Neuronal stem cell (in vitro differentiated cells): ENCODE measurements at regions not wholly inside any gene's neighbourhood (a gene's known extent, or its start where the extent isn't known, plus 50 kb on each side); places are given as distances from the start of the nearest gene placed in this dataset.

Experiments used
- DNase-seq: peaks from one replicate; pipeline ENCODE4 v3.0.0-alpha.2; 2013; ENCODE audit warnings: low spot score
- H2AFZ ChIP-seq: one replicate; pipeline ENCODE4 v1.6.1; 2013; ENCODE audit warnings: mild to moderate bottlenecking, low read length, inconsistent platforms
- H2AK5ac ChIP-seq: 2 replicates; pipeline ENCODE4 v1.6.1; 2013; ENCODE audit warnings: low read depth, mild to moderate bottlenecking, inconsistent platforms, low read length, moderate library complexity, mixed read lengths
- H2BK120ac ChIP-seq: 2 replicates; pipeline ENCODE4 v1.6.1; 2013; ENCODE audit warnings: low read depth, mild to moderate bottlenecking, inconsistent platforms, low read length, moderate library complexity, mixed read lengths
- H2BK12ac ChIP-seq: one replicate; pipeline ENCODE4 v1.6.1; 2013; ENCODE audit warnings: low read length, inconsistent platforms
- H2BK15ac ChIP-seq: 2 replicates; pipeline ENCODE4 v1.6.1; 2013; ENCODE audit warnings: mild to moderate bottlenecking, low read length, inconsistent platforms, mixed read lengths
- H2BK5ac ChIP-seq: one replicate; pipeline ENCODE4 v1.6.1; 2013; ENCODE audit warnings: inconsistent platforms, mild to moderate bottlenecking, low read length, moderate library complexity
- H3K14ac ChIP-seq: one replicate; pipeline ENCODE4 v1.6.1; 2013; ENCODE audit warnings: low read length, inconsistent platforms
- H3K18ac ChIP-seq: 2 replicates; pipeline ENCODE4 v1.6.1; 2013; ENCODE audit warnings: low read length, inconsistent platforms
- H3K23ac ChIP-seq: 2 replicates; pipeline ENCODE4 v1.6.1; 2013; ENCODE audit warnings: low read depth, mild to moderate bottlenecking, mixed read lengths, low read length, inconsistent platforms; ENCODE audit not compliant: poor library complexity
- H3K27ac ChIP-seq: replicated peaks from 3 replicates; pipeline ENCODE4 v1.5.1; 2013; ENCODE audit warnings: low read length, inconsistent platforms
- H3K27me3 ChIP-seq, 3 experiments: 2 replicates each; pipeline ENCODE4 v1.6.1; 2013; ENCODE audit warnings: low read length in 3 of 3, mild to moderate bottlenecking in 2 of 3, inconsistent platforms in 1 of 3, low read depth in 1 of 3, mixed read lengths in 1 of 3, moderate library complexity in 1 of 3; ENCODE audit not compliant: control insufficient read depth in 3 of 3, insufficient read depth in 3 of 3
- H3K36me3 ChIP-seq, 2 donors: replicated peaks in 1 of 2; 2 replicates each; pipeline ENCODE4 v1.6.1; 2013; ENCODE audit warnings: low read length in 2 of 2; ENCODE audit not compliant: control insufficient read depth in 2 of 2, insufficient read depth in 2 of 2
- H3K4ac ChIP-seq: 2 replicates; pipeline ENCODE4 v1.6.1; 2013; ENCODE audit warnings: inconsistent platforms, mild to moderate bottlenecking, low read length, moderate library complexity
- H3K4me1 ChIP-seq, 2 donors: 1 replicate in 1 of 2; 2 replicates in 1 of 2; pipeline ENCODE4 v1.6.1; 2013; ENCODE audit warnings: low read length in 2 of 2, low read depth in 1 of 2; ENCODE audit not compliant: control insufficient read depth in 2 of 2, insufficient read depth in 1 of 2
- H3K4me2 ChIP-seq: one replicate; pipeline ENCODE4 v1.6.1; 2013; ENCODE audit warnings: mild to moderate bottlenecking, low read length, inconsistent platforms; ENCODE audit not compliant: insufficient read depth, poor library complexity, severe bottlenecking
- H3K4me3 ChIP-seq, 2 donors: 2 replicates each; pipeline ENCODE4 v1.5.1; 2013; ENCODE audit warnings: low read length in 2 of 2, mild to moderate bottlenecking in 2 of 2, inconsistent platforms in 1 of 2, moderate library complexity in 1 of 2
- H3K79me1 ChIP-seq: one replicate; pipeline ENCODE4 v1.6.1; 2013; ENCODE audit warnings: low read depth, mild to moderate bottlenecking, inconsistent platforms, low read length, moderate library complexity
- H3K9ac ChIP-seq: one replicate; pipeline ENCODE4 v1.6.1; 2013; ENCODE audit warnings: mild to moderate bottlenecking, low read depth, low read length, inconsistent platforms; ENCODE audit not compliant: poor library complexity
- H3K9me3 ChIP-seq, 2 donors: replicated peaks in 1 of 2; 2 replicates each; pipeline versions ENCODE3 to v1.6.1; 2013; ENCODE audit warnings: low read length in 2 of 2, mild to moderate bottlenecking in 2 of 2, inconsistent platforms in 1 of 2, low read depth in 1 of 2, mixed read lengths in 1 of 2, moderate library complexity in 1 of 2; ENCODE audit not compliant: control insufficient read depth in 2 of 2, insufficient read depth in 1 of 2
- H4K8ac ChIP-seq: one replicate; pipeline ENCODE4 v1.6.1; 2013; ENCODE audit warnings: low read depth, mild to moderate bottlenecking, inconsistent platforms, low read length, moderate library complexity
- H4K91ac ChIP-seq: one replicate; pipeline ENCODE4 v1.6.1; 2013; ENCODE audit warnings: low read length, low read depth, mild to moderate bottlenecking, inconsistent platforms; ENCODE audit not compliant: poor library complexity
- WGBS, 2 donors: extraction: QIAGEN DNeasy Blood & Tissue Kit; methylation state at CpG; one replicate each; pipeline ENCODE4 v1.1.7; 2013; ENCODE audit warnings: missing lambda C conversion rate in 2 of 2, mixed read lengths in 1 of 2; ENCODE audit not compliant: insufficient read length in 2 of 2, insufficient replicate concordance in 1 of 2; ENCODE audit errors: extremely low coverage in 2 of 2; 5-methylcytosine and 5-hydroxymethylcytosine counted together

GRCh38 chr6:54533567-54533966 is 225.3 kb downstream of the TINAG start:
- Histone ChIP-seq H3K9ac (no peak overlapping the region), H3K9me3 (no peaks in the 10 kb centered on the region), H2BK120ac (no peak overlapping the region), H3K23ac (no peak overlapping the region), H3K4me1 (peaks cover 0 to 4% of the 10 kb centered on the region in 2 donors), H2AFZ (peak overlapping the region; percentile 44), H3K36me3 (no peaks in the 10 kb centered on the region), H3K27ac (no peak overlapping the region), H3K27me3 (no peaks in the 10 kb centered on the region), H4K91ac (no peak overlapping the region), H3K4me3 (no peak overlapping the region), H3K4me2 (no peak overlapping the region), H3K79me1 (no peaks in the 10 kb centered on the region), H3K4ac (no peak overlapping the region), H4K8ac (no peak overlapping the region), H2BK12ac (peak overlapping the region; percentile 58), H3K18ac (peak overlapping the region; percentile 38), H2BK15ac (no peak overlapping the region), H2AK5ac (no peak overlapping the region), H2BK5ac (no peak overlapping the region), H3K14ac (no peak overlapping the region)
- WGBS, 2 donors: no CpG with 5 or more reads among the region's 2 CpGs
- DNase-seq: no peak

GRCh38 chr6:54535568-54535967 is 227.3 kb downstream of the TINAG start:
- no peaks in the 10 kb centered on the region for H3K36me3 ChIP-seq
- H3K4me3 ChIP-seq: no peak overlapping the region
- no peak overlapping the region for H4K8ac ChIP-seq
- no peak overlapping the region for H3K23ac ChIP-seq
- no peak overlapping the region for H2BK120ac ChIP-seq
- no peak overlapping the region for H3K27ac ChIP-seq
- no peaks in the 10 kb centered on the region for H3K9me3 ChIP-seq
- no peak overlapping the region for H3K18ac ChIP-seq
- no peak overlapping the region for H2BK15ac ChIP-seq
- no peak overlapping the region for H3K4me2 ChIP-seq
- H3K27me3 ChIP-seq: peaks cover 0 to 3% (median 0%) of the 10 kb centered on the region in 3 experiments
- no peak overlapping the region for H2BK5ac ChIP-seq
- no peak overlapping the region for H3K4ac ChIP-seq
- H3K79me1 ChIP-seq: no peaks in the 10 kb centered on the region
- DNase-seq: no peak
- H3K4me1 ChIP-seq: peaks cover 0 to 4% of the 10 kb centered on the region in 2 donors
- H2AK5ac ChIP-seq: no peak overlapping the region
- H4K91ac ChIP-seq: no peak overlapping the region
- H2AFZ ChIP-seq: no peak overlapping the region
- H3K14ac ChIP-seq: no peak overlapping the region
- H3K9ac ChIP-seq: no peak overlapping the region
- WGBS, 2 donors: no CpG with 5 or more reads among the region's 1 CpG
- no peak overlapping the region for H2BK12ac ChIP-seq

- H3K18ac ChIP-seq: no peak overlapping the region
- H3K79me1 ChIP-seq: no peaks in the 10 kb centered on the region
- H3K9ac ChIP-seq: no peak overlapping the region
- no peak overlapping the region for H3K27ac ChIP-seq
- no peak overlapping the region for H3K4ac ChIP-seq
- H3K4me3 ChIP-seq: no peak overlapping the region
- H4K8ac ChIP-seq: no peak overlapping the region
- H2BK12ac ChIP-seq: no peak overlapping the region
- no peak for DNase-seq
- no peak overlapping the region for H4K91ac ChIP-seq
- H3K4me2 ChIP-seq: no peak overlapping the region
- no peak overlapping the region for H3K23ac ChIP-seq
- H3K36me3 ChIP-seq: no peaks in the 10 kb centered on the region
- H2BK15ac ChIP-seq: no peak overlapping the region
- no peak overlapping the region for H2AFZ ChIP-seq
- no peak overlapping the region for H2AK5ac ChIP-seq
- H3K14ac ChIP-seq: no peak overlapping the region
- no CpG with 5 or more reads among the region's 1 CpG for WGBS, 2 donors
- H2BK5ac ChIP-seq: no peak overlapping the region
- H3K27me3 ChIP-seq: peaks cover 0 to 3% (median 0%) of the 10 kb centered on the region in 3 experiments
- no peak overlapping the region for H2BK120ac ChIP-seq
- no peaks in the 10 kb centered on the region for H3K9me3 ChIP-seq
- H3K4me1 ChIP-seq: no peaks in the 10 kb centered on the region
Measured at GRCh38 chr6:54541541-54541940, 233.3 kb downstream of the TINAG start.

DNA sequence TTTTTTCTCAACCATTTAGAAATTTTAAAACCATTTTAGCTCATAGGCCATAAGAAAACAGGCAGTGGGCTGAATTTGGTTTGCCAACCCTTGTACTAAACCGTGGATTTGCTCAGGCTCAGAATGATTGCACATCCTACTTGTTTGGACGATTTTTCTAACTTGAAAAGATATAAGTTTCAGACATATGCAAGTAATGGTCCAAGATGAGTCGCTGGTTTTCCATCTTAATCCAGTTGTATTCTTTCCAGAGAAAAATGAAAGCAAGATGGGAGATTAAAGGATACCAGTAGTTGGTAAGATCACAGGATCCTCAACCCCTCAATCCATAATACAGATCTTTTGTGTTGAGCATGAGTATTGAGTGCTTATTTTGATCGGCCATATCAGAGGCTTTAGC is 250.9 kb downstream of the TINAG start:
- H3K4ac ChIP-seq: no peak overlapping the region
- no peaks in the 10 kb centered on the region for H3K27me3 ChIP-seq
- no peak overlapping the region for H2BK5ac ChIP-seq
- no peak overlapping the region for H3K9ac ChIP-seq
- H3K27ac ChIP-seq: no peak overlapping the region
- no peak overlapping the region for H3K23ac ChIP-seq
- H3K18ac ChIP-seq: no peak overlapping the region
- no peak overlapping the region for H2BK15ac ChIP-seq
- no peak overlapping the region for H2AFZ ChIP-seq
- WGBS, 2 donors: no CpG with 5 or more reads among the region's 4 CpGs
- no peak overlapping the region for H4K91ac ChIP-seq
- H3K36me3 ChIP-seq: no peaks in the 10 kb centered on the region
- DNase-seq: no peak
- H2BK120ac ChIP-seq: no peak overlapping the region
- no peak overlapping the region for H2AK5ac ChIP-seq
- no peak overlapping the region for H3K14ac ChIP-seq
- no peaks in the 10 kb centered on the region for H3K4me1 ChIP-seq
- H2BK12ac ChIP-seq: no peak overlapping the region
- no peak overlapping the region for H3K4me3 ChIP-seq
- H4K8ac ChIP-seq: no peak overlapping the region
- H3K79me1 ChIP-seq: no peaks in the 10 kb centered on the region
- H3K9me3 ChIP-seq: no peaks in the 10 kb centered on the region
- no peak overlapping the region for H3K4me2 ChIP-seq
